ENCODE measurements at regions not wholly inside any gene's neighbourhood (a gene's known extent, or its start where the extent isn't known, plus 50 kb on each side); places are given as distances from the start of the nearest gene placed in this dataset.

DNA sequence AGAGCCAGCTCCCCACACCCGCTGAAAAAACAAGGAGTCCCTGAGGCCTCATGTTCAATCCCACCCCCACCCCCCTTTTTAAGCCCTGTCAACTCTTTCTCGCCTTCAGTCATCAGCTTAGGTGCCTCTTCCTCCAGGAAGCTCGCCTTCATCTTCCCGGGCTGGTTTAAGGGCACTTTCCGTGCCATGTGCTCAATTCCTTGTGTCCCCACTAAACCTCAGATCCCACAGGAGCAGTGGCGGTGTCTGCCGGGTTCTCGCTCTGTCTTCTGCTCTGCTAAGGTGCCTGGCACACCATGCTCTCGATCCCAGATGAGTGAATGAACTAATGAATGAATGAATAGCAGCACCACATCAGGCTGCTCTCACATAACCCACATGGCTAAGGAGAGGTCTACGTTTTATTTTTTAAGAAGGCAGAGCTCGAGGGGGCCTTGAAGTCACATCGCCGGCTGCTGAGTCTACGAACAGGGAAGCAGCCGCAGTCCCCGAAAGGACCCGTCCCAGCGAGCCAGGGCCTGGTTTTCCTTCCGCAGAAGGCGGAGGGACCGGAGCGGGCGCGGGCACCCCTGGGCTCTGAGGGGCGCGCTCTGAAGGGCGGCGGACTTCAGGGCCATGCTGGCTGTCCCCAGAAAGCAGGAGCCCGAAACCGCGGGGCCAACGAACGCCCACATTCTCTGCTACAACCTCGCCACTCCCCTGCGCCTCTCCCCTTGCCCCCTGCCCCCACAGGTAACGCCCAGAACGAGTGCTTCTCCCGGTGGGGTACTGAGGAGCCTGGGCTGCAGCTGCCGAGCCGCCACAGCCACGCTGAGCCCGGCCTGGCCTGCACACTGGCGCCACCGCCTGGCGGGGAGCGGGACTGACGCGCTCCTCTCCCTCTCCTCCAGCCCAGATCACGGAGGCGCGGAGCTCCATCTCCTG lies 73.4 kb upstream of the KCNMA1 start:
- ChIA-PET CTCF (interaction anchor here (0.6 to 5.4 kb wide), 58 partner anchors 8 to 682 kb away, joined by 3 to 95 read pairs (median 4); no protein-coding TSS in a partner anchor), POLR2A (interaction anchor here (1.3 to 1.5 kb wide), 2 partner anchors 282 to 324 kb away, joined by 3 read pairs; no protein-coding TSS in a partner anchor)
- H3K9me3 ChIP-seq (ENCODE audit: control insufficient read depth, insufficient read depth, low read length) = no peaks in the 10 kb centered on the region
- no peak for DNase-seq (ENCODE audit: low read depth, low spot score)
- TF ChIP-seq CTCF (IDR thresholded peaks at IDR 0.05; ENCODE audit: low read depth, low read length) = peak; percentile 95
- peak overlapping the region; percentile 59 for H3K4me3 ChIP-seq (ENCODE audit: low read depth, low read length)
- H3K27me3 ChIP-seq (ENCODE audit: control insufficient read depth, insufficient read depth, low read length) = peaks cover 7% of the 10 kb centered on the region
- H3K27ac ChIP-seq (ENCODE audit: low read depth, low read length) = no peak overlapping the region

GRCh38 chr10:77710081-77710551 lies 72.5 kb upstream of the KCNMA1 start:
- POLR2A ChIA-PET = no interaction called here
- Histone ChIP-seq H3K27me3 (ENCODE audit: control insufficient read depth, insufficient read depth, low read length) (peaks cover 7% of the 10 kb centered on the region), H3K9me3 (ENCODE audit: control insufficient read depth, insufficient read depth, low read length) (no peaks in the 10 kb centered on the region), H3K27ac (ENCODE audit: low read depth, low read length) (no peak overlapping the region), H3K4me3 (ENCODE audit: low read depth, low read length) (no peak overlapping the region)
- TF ChIP-seq CTCF (IDR thresholded peaks at IDR 0.05; ENCODE audit: low read depth, low read length) = no peak
- CTCF ChIA-PET = interaction anchor here (1.2 to 5.4 kb wide), 12 partner anchors 9 to 546 kb away, joined by 3 to 95 read pairs (median 16); no protein-coding TSS in a partner anchor
- no peak for DNase-seq (ENCODE audit: low read depth, low spot score)

GRCh38 chr10:77707570-77707969 lies 70.0 kb upstream of the KCNMA1 start:
- no peak for TF ChIP-seq CTCF (IDR thresholded peaks at IDR 0.05; ENCODE audit: low read depth, low read length)
- H3K27me3 ChIP-seq (ENCODE audit: control insufficient read depth, insufficient read depth, low read length) = peaks cover 4% of the 10 kb centered on the region
- no peak overlapping the region for H3K4me3 ChIP-seq (ENCODE audit: low read depth, low read length)
- no peaks in the 10 kb centered on the region for H3K9me3 ChIP-seq (ENCODE audit: control insufficient read depth, insufficient read depth, low read length)
- CTCF ChIA-PET = interaction anchor here (1.0 to 1.5 kb wide), 3 partner anchors 12 to 542 kb away, joined by 4 to 5 read pairs (median 4); no protein-coding TSS in a partner anchor
- POLR2A ChIA-PET = no interaction called here
- no peak for DNase-seq (ENCODE audit: low read depth, low spot score)
- H3K27ac ChIP-seq (ENCODE audit: low read depth, low read length) = no peak overlapping the region

DNA sequence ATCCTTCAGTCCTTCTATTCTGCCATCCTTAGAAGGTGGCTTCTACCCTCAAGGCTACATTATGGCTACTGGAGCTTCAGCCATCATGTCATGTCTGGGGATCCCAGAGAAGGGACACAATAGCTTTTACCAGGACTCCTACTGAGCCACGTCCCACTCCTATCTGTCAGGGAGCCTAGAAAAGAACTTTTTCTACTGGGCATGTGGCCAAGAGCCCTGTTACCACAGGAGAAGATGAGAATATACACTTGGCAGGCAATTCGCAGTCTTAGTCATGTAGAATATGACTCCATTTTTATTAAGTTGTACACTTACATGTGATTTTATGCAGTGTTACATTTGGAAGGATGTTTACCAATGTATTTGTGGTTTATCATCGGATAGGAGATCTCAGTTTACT lies 64.6 kb upstream of the KCNMA1 start:
- TF ChIP-seq CTCF (IDR thresholded peaks at IDR 0.05; ENCODE audit: low read depth, low read length) = no peak
- ChIA-PET CTCF (interaction anchor here (4.8 kb wide), 1 partner anchor 9 kb away, joined by 41 read pairs; no protein-coding TSS in a partner anchor), POLR2A (no interaction called here)
- Histone ChIP-seq H3K4me3 (ENCODE audit: low read depth, low read length) (no peak overlapping the region), H3K9me3 (ENCODE audit: control insufficient read depth, insufficient read depth, low read length) (no peaks in the 10 kb centered on the region), H3K27me3 (ENCODE audit: control insufficient read depth, insufficient read depth, low read length) (no peaks in the 10 kb centered on the region), H3K27ac (ENCODE audit: low read depth, low read length) (no peak overlapping the region)
- DNase-seq (ENCODE audit: low read depth, low spot score) = peak; percentile 63

GRCh38 chr10:77700086-77700485 lies 62.5 kb upstream of the KCNMA1 start:
- POLR2A ChIA-PET = no interaction called here
- TF ChIP-seq CTCF (IDR thresholded peaks at IDR 0.05; ENCODE audit: low read depth, low read length) = no peak
- no peak overlapping the region for H3K4me3 ChIP-seq (ENCODE audit: low read depth, low read length)
- H3K9me3 ChIP-seq (ENCODE audit: control insufficient read depth, insufficient read depth, low read length) = no peaks in the 10 kb centered on the region
- DNase-seq (ENCODE audit: low read depth, low spot score) = no peak
- no peaks in the 10 kb centered on the region for H3K27me3 ChIP-seq (ENCODE audit: control insufficient read depth, insufficient read depth, low read length)
- CTCF ChIA-PET = interaction anchor here (1.6 to 4.8 kb wide), 2 partner anchors 11 to 526 kb away, joined by 4 to 41 read pairs; no protein-coding TSS in a partner anchor
- no peak overlapping the region for H3K27ac ChIP-seq (ENCODE audit: low read depth, low read length)

All from AG04450 (cell line).